Astrocyte (in vitro differentiated cells and primary cell): ENCODE measurements at regions not wholly inside any gene's neighbourhood (a gene's known extent, or its start where the extent isn't known, plus 50 kb on each side); places are given as distances from the start of the nearest gene placed in this dataset.

Experiments
- DNase-seq: peaks from one replicate; pipeline ENCODE4 v3.0.0-alpha.2; 2010; ENCODE audit warnings: low read depth
- FAIRE-seq: peaks from 2 replicates; lab custom pipeline; 2011; peaks lifted over from hg19 to GRCh38; lab: Jason Lieb, UNC
- H2AFZ ChIP-seq: 2 replicates; pipeline ENCODE4 v1.6.0; 2012; ENCODE audit warnings: low read depth, low read length, inconsistent platforms
- H3K27ac ChIP-seq: 2 replicates; pipeline ENCODE4 v1.5.1; 2011; ENCODE audit warnings: low read depth, low read length, inconsistent platforms
- H3K27me3 ChIP-seq: 2 replicates; pipeline ENCODE4 v1.6.0; 2011; ENCODE audit warnings: low read length, inconsistent platforms; ENCODE audit not compliant: insufficient read depth
- H3K36me3 ChIP-seq: 2 replicates; pipeline ENCODE4 v1.5.1; 2011; ENCODE audit warnings: low read length, inconsistent platforms; ENCODE audit not compliant: insufficient read depth
- H3K4me1 ChIP-seq: 2 replicates; pipeline ENCODE4 v1.5.1; 2011; ENCODE audit warnings: low read length, inconsistent platforms; ENCODE audit not compliant: insufficient read depth
- H3K4me2 ChIP-seq: 2 replicates; pipeline ENCODE4 v1.6.0; 2012; ENCODE audit warnings: low read length, inconsistent platforms
- H3K4me3 ChIP-seq: 2 replicates; pipeline ENCODE4 v1.5.1; 2011; ENCODE audit warnings: low read depth, mild to moderate bottlenecking, low read length, inconsistent platforms; ENCODE audit not compliant: insufficient read depth
- H3K79me2 ChIP-seq: 2 replicates; pipeline ENCODE4 v1.6.0; 2012; ENCODE audit warnings: mild to moderate bottlenecking, low read length, inconsistent platforms; ENCODE audit not compliant: insufficient read depth
- H3K9ac ChIP-seq: 2 replicates; pipeline ENCODE4 v1.6.0; 2012; ENCODE audit warnings: mild to moderate bottlenecking, low read length, inconsistent platforms
- H3K9me3 ChIP-seq: 2 replicates; pipeline ENCODE4 v1.5.1; 2012; ENCODE audit warnings: low read depth, mild to moderate bottlenecking, low read length, inconsistent platforms; ENCODE audit not compliant: insufficient read depth
- H4K20me1 ChIP-seq: 2 replicates; pipeline ENCODE4 v1.6.0; 2012; ENCODE audit warnings: low read length, inconsistent platforms; ENCODE audit not compliant: insufficient read depth
- H3K27ac Mint-ChIP-seq: one replicate; pipeline ENCODE4 v1.8.0; 2021; ENCODE audit warnings: mild to moderate bottlenecking, mixed read lengths; ENCODE audit not compliant: unreplicated experiment
- H3K27me3 Mint-ChIP-seq: one replicate; pipeline ENCODE4 v1.8.0; 2021; ENCODE audit warnings: low read depth, mixed read lengths; ENCODE audit not compliant: unreplicated experiment
- H3K36me3 Mint-ChIP-seq: one replicate; pipeline ENCODE4 v1.8.0; 2021; ENCODE audit warnings: low read depth, mixed read lengths; ENCODE audit not compliant: unreplicated experiment
- H3K4me1 Mint-ChIP-seq: one replicate; pipeline ENCODE4 v1.8.0; 2021; ENCODE audit warnings: low read depth, mixed read lengths; ENCODE audit not compliant: unreplicated experiment
- H3K4me3 Mint-ChIP-seq: one replicate; pipeline ENCODE4 v1.8.0; 2021; ENCODE audit warnings: mild to moderate bottlenecking, moderate library complexity, mixed read lengths; ENCODE audit not compliant: unreplicated experiment
- H3K9me3 Mint-ChIP-seq: one replicate; pipeline ENCODE4 v1.8.0; 2021; ENCODE audit warnings: mild to moderate bottlenecking, mixed read lengths; ENCODE audit not compliant: unreplicated experiment
- CTCF ChIP-seq: IDR thresholded peaks from 2 replicates; pipeline ENCODE4 v1.5.1; 2011; ENCODE audit warnings: low read depth, mild to moderate bottlenecking, inconsistent platforms, low read length, moderate library complexity; ENCODE audit not compliant: insufficient read depth
- EZH2 ChIP-seq: IDR thresholded peaks from 2 replicates; pipeline ENCODE4 v1.6.1; 2012; ENCODE audit warnings: mild to moderate bottlenecking, low read length, inconsistent platforms; ENCODE audit not compliant: insufficient read depth

- DNase-seq (peak; percentile 45), FAIRE-seq (no peak)
- no peak overlapping the region for H2AFZ ChIP-seq
- H3K4me1 ChIP-seq = peaks cover 6% of the 10 kb centered on the region
- H3K9me3 ChIP-seq = no peaks in the 10 kb centered on the region
- peak overlapping the region; percentile 36 for H3K4me2 ChIP-seq
- Mint-ChIP-seq H3K27me3 (peaks cover 84% of the 10 kb centered on the region), H3K36me3 (no peaks in the 10 kb centered on the region), H3K9me3 (peaks cover 3% of the 10 kb centered on the region), H3K4me3 (no peak overlapping the region), H3K4me1 (peaks cover 2% of the 10 kb centered on the region), H3K27ac (no peak overlapping the region)
- no peak for TF ChIP-seq CTCF
- peak; percentile 52 for TF ChIP-seq EZH2
- H3K27ac ChIP-seq = no peak overlapping the region
- H3K79me2 ChIP-seq = no peaks in the 10 kb centered on the region
- H3K9ac ChIP-seq = no peak overlapping the region
- H3K27me3 ChIP-seq = peaks cover 46% of the 10 kb centered on the region
- no peak overlapping the region for H3K4me3 ChIP-seq
- H4K20me1 ChIP-seq = no peaks in the 10 kb centered on the region
- H3K36me3 ChIP-seq = no peaks in the 10 kb centered on the region
Measured at GRCh38 chr3:194250098-194251002, 100.8 kb downstream of the CPN2 start.

- Mint-ChIP-seq H3K27me3 (peaks cover 87% of the 10 kb centered on the region), H3K9me3 (peaks cover 3% of the 10 kb centered on the region), H3K36me3 (no peaks in the 10 kb centered on the region), H3K27ac (no peak overlapping the region), H3K4me1 (peaks cover 2% of the 10 kb centered on the region), H3K4me3 (no peak overlapping the region)
- TF ChIP-seq EZH2 (peak; percentile 25), CTCF (no peak)
- DNase-seq = no peak
- no peak overlapping the region for H3K9ac ChIP-seq
- H3K4me3 ChIP-seq = no peak overlapping the region
- H3K9me3 ChIP-seq = no peaks in the 10 kb centered on the region
- H4K20me1 ChIP-seq = no peaks in the 10 kb centered on the region
- no peak overlapping the region for H3K27ac ChIP-seq
- H3K36me3 ChIP-seq = no peaks in the 10 kb centered on the region
- H3K4me2 ChIP-seq = peak overlapping the region; percentile 36
- H2AFZ ChIP-seq = no peak overlapping the region
- peaks cover 46% of the 10 kb centered on the region for H3K27me3 ChIP-seq
- peaks cover 6% of the 10 kb centered on the region for H3K4me1 ChIP-seq
- FAIRE-seq = no peak
- H3K79me2 ChIP-seq = no peaks in the 10 kb centered on the region
Measured at GRCh38 chr3:194251007-194251406, 100.1 kb downstream of the CPN2 start.

- no peaks in the 10 kb centered on the region for H3K36me3 Mint-ChIP-seq
- FAIRE-seq (no peak), DNase-seq (no peak)
- H3K27me3 ChIP-seq = peaks cover 46% of the 10 kb centered on the region
- H3K27ac ChIP-seq = no peak overlapping the region
- H3K27ac Mint-ChIP-seq = no peak overlapping the region
- TF ChIP-seq CTCF = no peak
- no peak for TF ChIP-seq EZH2
- no peaks in the 10 kb centered on the region for H3K36me3 ChIP-seq
- no peak overlapping the region for H3K4me2 ChIP-seq
- no peak overlapping the region for H3K4me3 ChIP-seq
- H3K4me1 Mint-ChIP-seq = peaks cover 2% of the 10 kb centered on the region
- no peak overlapping the region for H3K9ac ChIP-seq
- peaks cover 6% of the 10 kb centered on the region for H3K4me1 ChIP-seq
- H2AFZ ChIP-seq = no peak overlapping the region
- H3K9me3 Mint-ChIP-seq = peaks cover 3% of the 10 kb centered on the region
- no peaks in the 10 kb centered on the region for H4K20me1 ChIP-seq
- no peak overlapping the region for H3K4me3 Mint-ChIP-seq
- H3K79me2 ChIP-seq = no peaks in the 10 kb centered on the region
- no peaks in the 10 kb centered on the region for H3K9me3 ChIP-seq
- H3K27me3 Mint-ChIP-seq = peaks cover 85% of the 10 kb centered on the region
Measured at GRCh38 chr3:194251461-194251860, 99.7 kb downstream of the CPN2 start.
